ENCODE measurements at regions not wholly inside any gene's neighbourhood (a gene's known extent, or its start where the extent isn't known, plus 50 kb on each side); places are given as distances from the start of the nearest gene placed in this dataset.

DNA sequence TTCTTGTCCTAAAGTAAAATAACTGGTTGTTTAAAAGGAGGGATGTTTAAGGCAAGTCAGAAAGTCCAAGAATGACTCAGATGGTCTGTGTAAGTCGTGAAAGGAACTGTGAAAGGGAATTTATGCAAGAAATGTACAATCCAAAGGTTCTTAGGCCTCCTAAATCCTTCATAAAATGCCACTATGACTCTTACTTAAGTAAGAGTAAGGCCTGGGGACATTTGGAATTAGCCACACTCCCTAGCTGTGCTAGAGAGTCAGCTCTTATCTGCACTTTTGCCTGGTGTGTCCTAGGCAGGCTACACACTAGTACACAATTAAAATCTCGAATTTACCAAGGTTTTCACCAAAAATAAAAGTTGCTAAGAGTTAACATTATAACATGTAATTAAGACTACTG, 686.9 kb downstream of the UQCRFS1 start:
- TF ChIP-seq CTCF (conservative IDR thresholded peaks at IDR 0.05 in 1 of 2, IDR thresholded peaks at IDR 0.05 in 1 of 2; ENCODE audit: extremely low read depth in 1 of 2, insufficient read depth in 1 of 2, low read depth in 1 of 2, low read length in 2 of 2) (no peak), EZH2 (IDR thresholded peaks at IDR 0.05; ENCODE audit: borderline replicate concordance, low read length) (no peak)

Data from mammary epithelial cell (primary cell).